ENCODE measurements at regions not wholly inside any gene's neighbourhood (a gene's known extent, or its start where the extent isn't known, plus 50 kb on each side); places are given as distances from the start of the nearest gene placed in this dataset.

DNA sequence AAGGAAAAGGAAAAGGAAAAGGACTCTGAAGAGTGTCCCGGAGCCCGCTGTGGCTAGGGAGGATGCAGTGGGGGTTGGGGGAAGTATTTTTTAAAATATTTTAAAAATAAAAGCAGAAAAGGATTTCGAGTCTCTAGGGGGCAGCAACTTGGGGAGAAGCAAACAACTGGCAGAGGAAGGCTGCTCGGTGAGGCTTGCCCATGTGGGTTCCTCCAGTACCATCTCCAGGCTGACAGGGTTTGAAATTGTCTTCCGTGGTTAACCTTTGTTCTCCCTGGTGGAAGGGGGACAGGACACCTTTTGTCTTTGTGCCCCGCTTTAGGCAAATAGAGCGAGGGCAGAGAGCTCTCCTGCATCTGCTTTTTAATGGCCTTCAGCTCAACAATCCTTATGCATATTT is 60.4 kb upstream of the SNX9 start:
- Histone ChIP-seq H2AK5ac (ENCODE audit: low read length) (peak overlapping the region; percentile 62), H3K4me3 (ENCODE audit: low read depth, low read length) (no peak overlapping the region), H3K14ac (ENCODE audit: low read length) (peak overlapping the region; percentile 57), H2BK120ac (ENCODE audit: insufficient read depth, low read length, poor library complexity) (peak overlapping the region; percentile 78), H4K8ac (ENCODE audit: low read depth, low read length) (peak overlapping the region; percentile 62), H3K23ac (ENCODE audit: low read length) (no peak overlapping the region), H4K12ac (ENCODE audit: low read depth, low read length) (no peak overlapping the region), H4K91ac (ENCODE audit: low read depth, low read length) (peak overlapping the region; percentile 85), H3K27ac (ENCODE audit: low read depth, low read length) (no peak overlapping the region), H3K27me3 (ENCODE audit: insufficient read depth, low read length) (no peaks in the 10 kb centered on the region), H3K18ac (ENCODE audit: low read length) (peak overlapping the region; percentile 54), H3K79me2 (ENCODE audit: control insufficient read depth, insufficient read depth, low read length, poor library complexity) (peaks cover 1% of the 10 kb centered on the region), H3K4me2 (ENCODE audit: low read length) (no peak overlapping the region), H3K79me1 (ENCODE audit: low read length) (peaks cover 12% of the 10 kb centered on the region), H3K9me3 (ENCODE audit: insufficient read depth, low read depth, low read length) (peaks cover 1% of the 10 kb centered on the region), H2BK12ac (ENCODE audit: low read length) (peak overlapping the region; percentile 80), H2BK5ac (ENCODE audit: low read depth, low read length, poor library complexity) (no peak overlapping the region), H3K4me1 (ENCODE audit: control insufficient read depth in 1 of 2, insufficient read depth in 2 of 2, low read length in 2 of 2) (peaks cover 18 to 25% of the 10 kb centered on the region in 2 experiments), H3K9ac (ENCODE audit: low read length) (no peak overlapping the region), H3K36me3 (ENCODE audit: control insufficient read depth in 1 of 2, insufficient read depth in 2 of 2, low read length in 2 of 2) (no peaks in the 10 kb centered on the region), H2AFZ (ENCODE audit: insufficient read depth, low read length, poor library complexity) (no peak overlapping the region), H3K4ac (ENCODE audit: low read depth, low read length) (peak overlapping the region; percentile 63)
- no peak for DNase-seq
- no CpG with 5 or more reads among the region's 7 CpGs for WGBS (ENCODE audit: extremely low coverage, insufficient coverage, insufficient read length)

DNA sequence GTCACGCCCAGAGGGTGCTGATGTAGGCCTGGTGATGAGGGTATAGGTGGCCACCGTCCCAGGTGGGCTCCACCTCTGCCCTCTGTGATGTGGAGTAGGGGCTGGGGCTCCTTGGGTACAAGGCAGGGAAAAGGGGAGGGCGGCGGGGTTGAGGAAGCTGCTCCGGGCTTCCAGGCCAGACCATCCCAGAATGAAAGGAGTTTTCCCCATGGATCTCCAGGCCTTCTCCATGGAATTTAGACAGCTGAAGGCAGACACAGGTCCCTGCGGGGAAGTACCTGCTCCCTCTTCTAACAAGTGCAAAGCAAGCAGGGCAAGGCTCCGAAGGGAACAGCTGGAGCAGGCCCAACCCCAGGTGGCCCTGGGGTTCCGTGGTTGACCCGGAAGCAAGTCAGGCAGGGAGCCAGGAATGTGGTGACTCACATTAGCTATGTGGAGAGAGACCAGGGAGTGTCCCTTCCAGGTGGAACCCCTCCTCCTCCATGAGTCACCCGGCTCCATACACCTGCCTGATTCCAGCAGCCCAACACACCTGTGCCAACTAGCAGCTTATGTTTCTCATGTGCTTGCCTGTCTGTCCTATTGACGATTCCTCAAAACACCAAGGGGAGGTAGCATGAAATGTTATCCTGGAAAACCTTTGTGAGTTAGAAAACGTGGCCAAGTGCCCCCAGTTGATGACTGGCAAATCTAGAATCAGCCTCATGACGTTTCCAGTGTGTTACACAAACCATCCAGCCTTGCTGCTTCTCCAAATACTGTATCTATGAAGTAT is 59.7 kb upstream of the SNX9 start:
- H4K8ac ChIP-seq (ENCODE audit: low read depth, low read length), result peak overlapping the region; percentile 62
- peak overlapping the region; percentile 18 for H3K18ac ChIP-seq (ENCODE audit: low read length)
- peaks cover 1% of the 10 kb centered on the region for H3K79me2 ChIP-seq (ENCODE audit: control insufficient read depth, insufficient read depth, low read length, poor library complexity)
- peaks cover 18 to 25% of the 10 kb centered on the region in 2 experiments for H3K4me1 ChIP-seq (ENCODE audit: control insufficient read depth in 1 of 2, insufficient read depth in 2 of 2, low read length in 2 of 2)
- peaks cover 11% of the 10 kb centered on the region for H3K79me1 ChIP-seq (ENCODE audit: low read length)
- H2AK5ac ChIP-seq (ENCODE audit: low read length), result peak overlapping the region; percentile 43
- no peak overlapping the region for H4K12ac ChIP-seq (ENCODE audit: low read depth, low read length)
- peak overlapping the region; percentile 80 for H2BK12ac ChIP-seq (ENCODE audit: low read length)
- H3K27me3 ChIP-seq (ENCODE audit: insufficient read depth, low read length), result no peaks in the 10 kb centered on the region
- H3K9ac ChIP-seq (ENCODE audit: low read length), result no peak overlapping the region
- no peaks in the 10 kb centered on the region for H3K36me3 ChIP-seq (ENCODE audit: control insufficient read depth in 1 of 2, insufficient read depth in 2 of 2, low read length in 2 of 2)
- H3K4me3 ChIP-seq (ENCODE audit: low read depth, low read length), result no peak overlapping the region
- peak overlapping the region; percentile 63 for H3K4ac ChIP-seq (ENCODE audit: low read depth, low read length)
- H2BK5ac ChIP-seq (ENCODE audit: low read depth, low read length, poor library complexity), result peak overlapping the region; percentile 75
- no peak overlapping the region for H3K4me2 ChIP-seq (ENCODE audit: low read length)
- H2BK120ac ChIP-seq (ENCODE audit: insufficient read depth, low read length, poor library complexity), result peak overlapping the region; percentile 78
- H4K91ac ChIP-seq (ENCODE audit: low read depth, low read length), result peak overlapping the region; percentile 85
- peak overlapping the region; percentile 74 for H3K27ac ChIP-seq (ENCODE audit: low read depth, low read length)
- no peak overlapping the region for H3K23ac ChIP-seq (ENCODE audit: low read length)
- H3K9me3 ChIP-seq (ENCODE audit: insufficient read depth, low read depth, low read length), result peaks cover 1% of the 10 kb centered on the region
- peak overlapping the region; percentile 57 for H3K14ac ChIP-seq (ENCODE audit: low read length)
- peak overlapping the region; percentile 32 for H2AFZ ChIP-seq (ENCODE audit: insufficient read depth, low read length, poor library complexity)
- WGBS (ENCODE audit: extremely low coverage, insufficient coverage, insufficient read length), result no CpG with 5 or more reads among the region's 13 CpGs
- peak; percentile 95 to 96 for DNase-seq

DNA sequence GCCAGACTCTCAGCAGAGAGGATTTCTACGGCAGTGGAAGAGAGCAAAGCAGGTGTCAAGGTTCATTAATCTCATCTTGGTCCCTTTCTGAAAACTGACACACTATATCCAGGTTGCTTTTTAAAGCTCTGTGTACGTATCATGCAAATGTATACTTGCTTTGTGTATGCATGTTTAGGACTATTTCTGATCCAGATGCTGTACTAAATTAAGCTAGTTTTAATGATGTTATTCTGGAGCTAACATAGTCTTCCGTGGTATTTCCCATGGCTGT is 59.2 kb upstream of the SNX9 start:
- Histone ChIP-seq H3K36me3 (ENCODE audit: control insufficient read depth in 1 of 2, insufficient read depth in 2 of 2, low read length in 2 of 2) (no peaks in the 10 kb centered on the region), H3K14ac (ENCODE audit: low read length) (peak overlapping the region; percentile 39), H2BK120ac (ENCODE audit: insufficient read depth, low read length, poor library complexity) (no peak overlapping the region), H3K79me2 (ENCODE audit: control insufficient read depth, insufficient read depth, low read length, poor library complexity) (peaks cover 1% of the 10 kb centered on the region), H3K4me1 (ENCODE audit: control insufficient read depth in 1 of 2, insufficient read depth in 2 of 2, low read length in 2 of 2) (peaks cover 18 to 25% of the 10 kb centered on the region in 2 experiments), H3K9me3 (ENCODE audit: insufficient read depth, low read depth, low read length) (peaks cover 1% of the 10 kb centered on the region), H2BK5ac (ENCODE audit: low read depth, low read length, poor library complexity) (peak overlapping the region; percentile 71), H3K18ac (ENCODE audit: low read length) (no peak overlapping the region), H3K79me1 (ENCODE audit: low read length) (peaks cover 11% of the 10 kb centered on the region), H2AK5ac (ENCODE audit: low read length) (no peak overlapping the region), H2AFZ (ENCODE audit: insufficient read depth, low read length, poor library complexity) (no peak overlapping the region), H4K91ac (ENCODE audit: low read depth, low read length) (peak overlapping the region; percentile 34), H3K23ac (ENCODE audit: low read length) (no peak overlapping the region), H3K9ac (ENCODE audit: low read length) (no peak overlapping the region), H3K4me2 (ENCODE audit: low read length) (no peak overlapping the region), H3K4ac (ENCODE audit: low read depth, low read length) (no peak overlapping the region), H3K4me3 (ENCODE audit: low read depth, low read length) (no peak overlapping the region), H3K27me3 (ENCODE audit: insufficient read depth, low read length) (no peaks in the 10 kb centered on the region), H4K8ac (ENCODE audit: low read depth, low read length) (no peak overlapping the region), H4K12ac (ENCODE audit: low read depth, low read length) (no peak overlapping the region), H3K27ac (ENCODE audit: low read depth, low read length) (peak overlapping the region; percentile 61), H2BK12ac (ENCODE audit: low read length) (no peak overlapping the region)
- WGBS (ENCODE audit: extremely low coverage, insufficient coverage, insufficient read length), result no CpG with 5 or more reads among the region's 3 CpGs
- DNase-seq, result no peak

DNA sequence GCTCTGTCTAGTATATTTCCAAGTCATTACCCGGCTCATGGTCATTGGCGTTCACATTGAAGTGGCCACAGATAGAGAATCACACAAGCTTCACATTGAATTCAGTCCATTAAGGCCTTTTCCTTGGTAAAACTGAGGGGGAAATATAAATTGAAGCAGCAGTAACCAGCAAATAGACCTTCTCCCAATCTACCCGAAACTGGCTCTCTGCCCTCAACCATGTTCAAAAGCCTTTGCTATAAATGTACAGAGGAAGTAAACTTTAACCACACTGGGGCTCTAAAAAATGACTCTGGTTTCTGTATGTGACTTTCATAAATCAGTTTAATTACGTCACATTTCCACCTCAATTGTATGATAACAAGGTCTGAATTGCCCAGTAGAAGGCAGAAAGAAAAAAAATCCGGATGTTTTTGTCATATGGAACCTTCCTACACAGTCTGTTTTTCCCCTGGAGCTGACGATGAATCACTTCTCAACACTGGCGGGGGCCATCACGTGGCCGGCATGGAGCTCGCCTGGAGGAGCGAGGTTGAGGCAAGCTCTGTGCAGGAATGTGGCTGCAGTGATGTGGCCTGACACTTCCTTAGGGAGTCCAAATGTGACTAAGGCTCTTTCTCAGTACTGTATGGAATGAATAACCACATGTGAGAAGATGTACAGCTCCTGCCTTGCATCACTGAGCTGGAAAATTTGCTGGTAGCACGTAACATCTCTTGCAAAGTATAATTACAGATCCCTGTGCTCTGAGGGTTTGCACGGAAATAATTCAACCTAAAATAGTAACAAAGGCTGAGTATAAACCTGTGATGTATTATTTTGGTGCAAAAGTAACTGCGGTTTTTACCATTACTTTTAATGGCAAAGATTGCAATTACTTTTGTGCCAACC is 58.6 kb upstream of the SNX9 start:
- Histone ChIP-seq H3K9ac (ENCODE audit: low read length) (no peak overlapping the region), H3K9me3 (ENCODE audit: insufficient read depth, low read depth, low read length) (peaks cover 1% of the 10 kb centered on the region), H3K4ac (ENCODE audit: low read depth, low read length) (no peak overlapping the region), H3K79me1 (ENCODE audit: low read length) (peaks cover 11% of the 10 kb centered on the region), H3K27ac (ENCODE audit: low read depth, low read length) (peak overlapping the region; percentile 61), H4K91ac (ENCODE audit: low read depth, low read length) (peak overlapping the region; percentile 34), H2AK5ac (ENCODE audit: low read length) (no peak overlapping the region), H2BK5ac (ENCODE audit: low read depth, low read length, poor library complexity) (peak overlapping the region; percentile 71), H2AFZ (ENCODE audit: insufficient read depth, low read length, poor library complexity) (no peak overlapping the region), H3K4me3 (ENCODE audit: low read depth, low read length) (no peak overlapping the region), H3K79me2 (ENCODE audit: control insufficient read depth, insufficient read depth, low read length, poor library complexity) (peaks cover 1% of the 10 kb centered on the region), H2BK12ac (ENCODE audit: low read length) (peak overlapping the region; percentile 35), H2BK120ac (ENCODE audit: insufficient read depth, low read length, poor library complexity) (no peak overlapping the region), H4K8ac (ENCODE audit: low read depth, low read length) (no peak overlapping the region), H3K36me3 (ENCODE audit: control insufficient read depth in 1 of 2, insufficient read depth in 2 of 2, low read length in 2 of 2) (no peaks in the 10 kb centered on the region), H3K4me1 (ENCODE audit: control insufficient read depth in 1 of 2, insufficient read depth in 2 of 2, low read length in 2 of 2) (peaks cover 18 to 25% of the 10 kb centered on the region in 2 experiments), H3K18ac (ENCODE audit: low read length) (no peak overlapping the region), H4K12ac (ENCODE audit: low read depth, low read length) (no peak overlapping the region), H3K23ac (ENCODE audit: low read length) (no peak overlapping the region), H3K14ac (ENCODE audit: low read length) (peak overlapping the region; percentile 39), H3K27me3 (ENCODE audit: insufficient read depth, low read length) (no peaks in the 10 kb centered on the region), H3K4me2 (ENCODE audit: low read length) (no peak overlapping the region)
- no CpG with 5 or more reads among the region's 14 CpGs for WGBS (ENCODE audit: extremely low coverage, insufficient coverage, insufficient read length)
- peak; percentile 99 to 100 for DNase-seq

Data from trophoblast cell (in vitro differentiated cells and primary cell).